ENCODE measurements at regions not wholly inside any gene's neighbourhood (a gene's known extent, or its start where the extent isn't known, plus 50 kb on each side); places are given as distances from the start of the nearest gene placed in this dataset.

DNA sequence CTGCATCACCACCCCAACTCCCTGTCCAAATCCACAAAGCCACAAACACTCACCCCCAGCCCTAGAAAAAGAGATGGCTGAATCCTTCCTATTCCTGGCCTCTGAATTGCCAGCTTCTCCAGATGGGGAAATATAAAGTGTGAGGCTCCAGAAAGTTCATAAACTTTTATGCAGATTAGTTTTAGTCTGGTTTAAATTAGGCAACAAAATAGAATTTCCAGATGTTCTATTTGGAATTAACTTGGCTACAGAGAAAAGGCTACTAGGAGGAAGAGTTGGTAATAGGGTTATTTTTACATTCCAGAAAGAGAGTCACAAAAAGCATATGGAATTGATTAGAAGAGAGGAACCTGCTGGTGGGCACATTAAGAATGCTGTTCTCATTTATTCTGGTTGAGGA is 56.0 kb downstream of the EN1 start:
- ATAC-seq = no peak
- intact Hi-C loops (cut with micrococcal nuclease; ENCODE audit: unreplicated experiment) (no loop called here), in situ Hi-C loops (cut with MboI) (no loop called here)
- FAIRE-seq = no peak
- Histone ChIP-seq H3K27me3 (replicated peaks in 1 of 2; ENCODE audit: control insufficient read depth in 2 of 2, insufficient read depth in 2 of 2, low read length in 1 of 2) (peaks cover 2 to 5% of the 10 kb centered on the region in 2 experiments), H2AFZ (ENCODE audit: control insufficient read depth, low read depth, low read length) (no peak overlapping the region), H3K9ac (ENCODE audit: control insufficient read depth, insufficient read depth, low read length) (no peak overlapping the region), H3K4me3 (no peak overlapping the region), H3K79me2 (ENCODE audit: control insufficient read depth, insufficient read depth, low read length) (no peaks in the 10 kb centered on the region), H3K36me3 (ENCODE audit: control insufficient read depth in 2 of 2, insufficient read depth in 2 of 2, low read length in 1 of 2) (no peaks in the 10 kb centered on the region), H3K27ac (ENCODE audit: control insufficient read depth, insufficient read depth) (no peak overlapping the region), H4K20me1 (ENCODE audit: control insufficient read depth, insufficient read depth) (no peaks in the 10 kb centered on the region), H3K4me1 (ENCODE audit: control insufficient read depth, insufficient read depth, low read length) (no peaks in the 10 kb centered on the region), H3K9me3 (replicated peaks; ENCODE audit: control insufficient read depth, insufficient read depth, low read length) (no peaks in the 10 kb centered on the region), H3K4me2 (ENCODE audit: control insufficient read depth, insufficient read depth) (no peak overlapping the region)
- no peak for DNase-seq (ENCODE audit: low read depth, low spot score)
- TF ChIP-seq TCF7 (IDR thresholded peaks at IDR 0.05; ENCODE audit: borderline replicate concordance) = no peak
- no peak for TF ChIP-seq HDAC2 (IDR thresholded peaks at IDR 0.05)
- CTCF ChIA-PET = interaction anchor here (0.6 kb wide), 1 partner anchor 347 kb away, joined by 3 read pairs; no protein-coding TSS in a partner anchor
- POLR2A ChIA-PET = no interaction called here
- no TSS peak for BruUV-seq (replicated peaks)
- SMC1A ChIA-PET (ENCODE audit: uncharacterized antibody, unreplicated experiment) = no interaction called here
- RAD21 ChIA-PET (ENCODE audit: unreplicated experiment) = interaction anchor here (0.7 kb wide), 1 partner anchor 568 kb away, joined by 3 read pairs; no protein-coding TSS in a partner anchor

DNA sequence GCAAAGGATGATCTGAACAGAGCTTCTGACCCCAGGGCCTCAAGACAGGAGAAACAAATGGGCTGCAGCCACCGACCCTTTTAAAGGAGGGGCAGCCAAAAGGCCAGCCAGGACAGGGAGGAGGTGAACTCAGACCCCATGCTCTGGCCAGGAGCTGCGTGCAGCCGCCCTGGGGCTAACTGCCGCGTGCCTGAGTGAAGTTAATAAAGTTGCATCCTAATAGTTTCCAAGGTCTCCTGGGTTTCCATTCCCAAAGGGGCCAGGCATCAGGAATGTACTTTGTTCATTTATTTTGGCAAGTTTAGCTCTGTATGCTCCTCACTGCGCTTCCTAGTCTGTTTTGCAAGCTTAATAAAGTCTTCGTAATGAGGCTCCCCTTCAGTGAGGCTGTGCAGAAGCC is 60.7 kb downstream of the EN1 start:
- ChIA-PET CTCF (no interaction called here), SMC1A (ENCODE audit: uncharacterized antibody, unreplicated experiment) (no interaction called here)
- H3K9me3 ChIP-seq (replicated peaks; ENCODE audit: control insufficient read depth, insufficient read depth, low read length) = no peaks in the 10 kb centered on the region

More for the DNA sequence above, 60.7 kb downstream of the EN1 start:
- Histone ChIP-seq H3K4me2 (ENCODE audit: control insufficient read depth, insufficient read depth) (no peak overlapping the region), H3K4me1 (ENCODE audit: control insufficient read depth, insufficient read depth, low read length) (no peaks in the 10 kb centered on the region), H2AFZ (ENCODE audit: control insufficient read depth, low read depth, low read length) (no peak overlapping the region), H3K27me3 (replicated peaks in 1 of 2; ENCODE audit: control insufficient read depth in 2 of 2, insufficient read depth in 2 of 2, low read length in 1 of 2) (peaks cover 2 to 5% of the 10 kb centered on the region in 2 experiments), H3K4me3 (no peak overlapping the region), H3K9ac (ENCODE audit: control insufficient read depth, insufficient read depth, low read length) (no peak overlapping the region), H3K79me2 (ENCODE audit: control insufficient read depth, insufficient read depth, low read length) (no peaks in the 10 kb centered on the region), H3K36me3 (ENCODE audit: control insufficient read depth in 2 of 2, insufficient read depth in 2 of 2, low read length in 1 of 2) (no peaks in the 10 kb centered on the region), H4K20me1 (ENCODE audit: control insufficient read depth, insufficient read depth) (no peaks in the 10 kb centered on the region), H3K27ac (ENCODE audit: control insufficient read depth, insufficient read depth) (no peak overlapping the region)
- no TSS peak for BruUV-seq (replicated peaks)
- RAD21 ChIA-PET (ENCODE audit: unreplicated experiment) = no interaction called here
- in situ Hi-C loops (cut with MboI) = no loop called here
- FAIRE-seq (no peak), DNase-seq (ENCODE audit: low read depth, low spot score) (no peak), ATAC-seq (no peak)
- TF ChIP-seq MYB (IDR thresholded peaks at IDR 0.05; ENCODE audit: borderline replicate concordance, low read depth, low read length) (no peak), IKZF1 (conservative IDR thresholded peaks at IDR 0.05) (no peak), ZNF384 (IDR thresholded peaks at IDR 0.05; ENCODE audit: borderline replicate concordance, low read depth, low read length) (no peak), EED (IDR thresholded peaks at IDR 0.05; ENCODE audit: low read depth) (no peak), YBX1 (IDR thresholded peaks at IDR 0.05) (no peak), SMC3 (IDR thresholded peaks at IDR 0.05; ENCODE audit: borderline replicate concordance, low read length) (no peak), CHD2 (IDR thresholded peaks at IDR 0.05; ENCODE audit: borderline replicate concordance, low read depth, low read length) (no peak), ZNF207 (IDR thresholded peaks at IDR 0.05; ENCODE audit: borderline replicate concordance) (no peak), JUNB (IDR thresholded peaks at IDR 0.05) (no peak), ASH2L (IDR thresholded peaks at IDR 0.05; ENCODE audit: borderline replicate concordance, low read depth) (no peak)
- WGBS (ENCODE audit: insufficient coverage, insufficient replicate concordance, low lambda C conversion rate, missing lambda C conversion rate) = 34% methylated on average over 7 of the region's 7 CpGs
- POLR2A ChIA-PET = no interaction called here
- intact Hi-C loops (cut with micrococcal nuclease; ENCODE audit: unreplicated experiment) = no loop called here

All from GM12878 (cell line).